ENCODE measurements at regions not wholly inside any gene's neighbourhood (a gene's known extent, or its start where the extent isn't known, plus 50 kb on each side); places are given as distances from the start of the nearest gene placed in this dataset.

DNA sequence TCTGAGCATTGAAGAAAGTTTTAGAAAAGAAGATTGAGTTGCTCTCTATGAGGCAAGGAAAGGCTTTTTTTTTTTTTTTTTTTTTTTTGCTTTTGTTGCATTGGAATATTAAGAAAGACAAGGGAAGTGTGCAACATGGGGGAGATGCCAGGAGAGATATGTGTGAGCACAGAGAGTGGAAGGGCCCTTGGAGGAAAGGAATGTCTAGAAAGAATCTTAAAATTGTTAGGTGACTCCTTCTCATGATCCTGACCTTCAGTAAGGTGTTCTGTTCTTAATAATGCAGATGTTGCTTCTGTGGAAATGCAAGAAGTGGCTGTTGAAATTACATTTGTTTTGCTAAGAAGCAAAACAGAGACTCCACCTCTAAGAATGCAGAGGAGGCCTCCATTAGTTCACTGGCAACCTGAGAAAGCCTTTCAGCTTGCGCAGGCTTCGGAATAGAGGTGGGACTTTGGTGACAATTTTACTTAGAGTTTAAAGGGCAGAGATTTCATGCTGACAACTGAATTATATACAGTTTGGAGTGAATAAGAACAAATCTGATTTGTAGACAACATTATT lies 118.0 kb upstream of the ASCC3 start:
- Mint-ChIP-seq H3K9me3 (peaks cover 16% of the 10 kb centered on the region), H3K27ac (peak overlapping the region; percentile 87), H3K4me3 (no peak overlapping the region), H3K36me3 (peaks cover 4% of the 10 kb centered on the region), H3K27me3 (ENCODE audit: low read depth) (no peaks in the 10 kb centered on the region), H3K4me1 (peaks cover 23% of the 10 kb centered on the region)
- POLR2A ChIA-PET, result no interaction called here
- no peak for TF ChIP-seq OVOL2 (CRISPR knock-in tag; IDR thresholded peaks at IDR 0.05; ENCODE audit: borderline replicate concordance)
- TF ChIP-seq, protein P1, sequence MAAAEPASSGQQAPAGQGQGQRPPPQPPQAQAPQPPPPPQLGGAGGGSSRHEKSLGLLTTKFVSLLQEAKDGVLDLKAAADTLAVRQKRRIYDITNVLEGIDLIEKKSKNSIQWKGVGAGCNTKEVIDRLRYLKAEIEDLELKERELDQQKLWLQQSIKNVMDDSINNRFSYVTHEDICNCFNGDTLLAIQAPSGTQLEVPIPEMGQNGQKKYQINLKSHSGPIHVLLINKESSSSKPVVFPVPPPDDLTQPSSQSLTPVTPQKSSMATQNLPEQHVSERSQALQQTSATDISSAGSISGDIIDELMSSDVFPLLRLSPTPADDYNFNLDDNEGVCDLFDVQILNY (CRISPR knock-in tag; IDR thresholded peaks at IDR 0.05), result no peak
- TF ChIP-seq GTF2I (CRISPR knock-in tag; conservative IDR thresholded peaks at IDR 0.05), result no peak
- no peak for TF ChIP-seq GABPB1 (CRISPR knock-in tag; IDR thresholded peaks at IDR 0.05)
- TF ChIP-seq, protein P2, sequence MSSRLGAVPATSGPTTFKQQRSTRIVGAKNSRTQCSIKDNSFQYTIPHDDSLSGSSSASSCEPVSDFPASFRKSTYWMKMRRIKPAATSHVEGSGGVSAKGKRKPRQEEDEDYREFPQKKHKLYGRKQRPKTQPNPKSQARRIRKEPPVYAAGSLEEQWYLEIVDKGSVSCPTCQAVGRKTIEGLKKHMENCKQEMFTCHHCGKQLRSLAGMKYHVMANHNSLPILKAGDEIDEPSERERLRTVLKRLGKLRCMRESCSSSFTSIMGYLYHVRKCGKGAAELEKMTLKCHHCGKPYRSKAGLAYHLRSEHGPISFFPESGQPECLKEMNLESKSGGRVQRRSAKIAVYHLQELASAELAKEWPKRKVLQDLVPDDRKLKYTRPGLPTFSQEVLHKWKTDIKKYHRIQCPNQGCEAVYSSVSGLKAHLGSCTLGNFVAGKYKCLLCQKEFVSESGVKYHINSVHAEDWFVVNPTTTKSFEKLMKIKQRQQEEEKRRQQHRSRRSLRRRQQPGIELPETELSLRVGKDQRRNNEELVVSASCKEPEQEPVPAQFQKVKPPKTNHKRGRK (CRISPR knock-in tag; IDR thresholded peaks at IDR 0.05; ENCODE audit: borderline replicate concordance), result no peak
- TF ChIP-seq, protein P3, sequence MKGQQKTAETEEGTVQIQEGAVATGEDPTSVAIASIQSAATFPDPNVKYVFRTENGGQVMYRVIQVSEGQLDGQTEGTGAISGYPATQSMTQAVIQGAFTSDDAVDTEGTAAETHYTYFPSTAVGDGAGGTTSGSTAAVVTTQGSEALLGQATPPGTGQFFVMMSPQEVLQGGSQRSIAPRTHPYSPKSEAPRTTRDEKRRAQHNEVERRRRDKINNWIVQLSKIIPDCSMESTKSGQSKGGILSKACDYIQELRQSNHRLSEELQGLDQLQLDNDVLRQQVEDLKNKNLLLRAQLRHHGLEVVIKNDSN (CRISPR knock-in tag; IDR thresholded peaks at IDR 0.05), result no peak
- no peak for TF ChIP-seq HMGA2 (CRISPR knock-in tag; IDR thresholded peaks at IDR 0.05)
- TF ChIP-seq, protein P4, sequence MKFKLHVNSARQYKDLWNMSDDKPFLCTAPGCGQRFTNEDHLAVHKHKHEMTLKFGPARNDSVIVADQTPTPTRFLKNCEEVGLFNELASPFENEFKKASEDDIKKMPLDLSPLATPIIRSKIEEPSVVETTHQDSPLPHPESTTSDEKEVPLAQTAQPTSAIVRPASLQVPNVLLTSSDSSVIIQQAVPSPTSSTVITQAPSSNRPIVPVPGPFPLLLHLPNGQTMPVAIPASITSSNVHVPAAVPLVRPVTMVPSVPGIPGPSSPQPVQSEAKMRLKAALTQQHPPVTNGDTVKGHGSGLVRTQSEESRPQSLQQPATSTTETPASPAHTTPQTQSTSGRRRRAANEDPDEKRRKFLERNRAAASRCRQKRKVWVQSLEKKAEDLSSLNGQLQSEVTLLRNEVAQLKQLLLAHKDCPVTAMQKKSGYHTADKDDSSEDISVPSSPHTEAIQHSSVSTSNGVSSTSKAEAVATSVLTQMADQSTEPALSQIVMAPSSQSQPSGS (CRISPR knock-in tag; IDR thresholded peaks at IDR 0.05; ENCODE audit: borderline replicate concordance, low read depth), result no peak
- TF ChIP-seq, protein P5, sequence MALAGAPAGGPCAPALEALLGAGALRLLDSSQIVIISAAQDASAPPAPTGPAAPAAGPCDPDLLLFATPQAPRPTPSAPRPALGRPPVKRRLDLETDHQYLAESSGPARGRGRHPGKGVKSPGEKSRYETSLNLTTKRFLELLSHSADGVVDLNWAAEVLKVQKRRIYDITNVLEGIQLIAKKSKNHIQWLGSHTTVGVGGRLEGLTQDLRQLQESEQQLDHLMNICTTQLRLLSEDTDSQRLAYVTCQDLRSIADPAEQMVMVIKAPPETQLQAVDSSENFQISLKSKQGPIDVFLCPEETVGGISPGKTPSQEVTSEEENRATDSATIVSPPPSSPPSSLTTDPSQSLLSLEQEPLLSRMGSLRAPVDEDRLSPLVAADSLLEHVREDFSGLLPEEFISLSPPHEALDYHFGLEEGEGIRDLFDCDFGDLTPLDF (CRISPR knock-in tag; IDR thresholded peaks at IDR 0.05), result no peak
- TF ChIP-seq, protein P6, sequence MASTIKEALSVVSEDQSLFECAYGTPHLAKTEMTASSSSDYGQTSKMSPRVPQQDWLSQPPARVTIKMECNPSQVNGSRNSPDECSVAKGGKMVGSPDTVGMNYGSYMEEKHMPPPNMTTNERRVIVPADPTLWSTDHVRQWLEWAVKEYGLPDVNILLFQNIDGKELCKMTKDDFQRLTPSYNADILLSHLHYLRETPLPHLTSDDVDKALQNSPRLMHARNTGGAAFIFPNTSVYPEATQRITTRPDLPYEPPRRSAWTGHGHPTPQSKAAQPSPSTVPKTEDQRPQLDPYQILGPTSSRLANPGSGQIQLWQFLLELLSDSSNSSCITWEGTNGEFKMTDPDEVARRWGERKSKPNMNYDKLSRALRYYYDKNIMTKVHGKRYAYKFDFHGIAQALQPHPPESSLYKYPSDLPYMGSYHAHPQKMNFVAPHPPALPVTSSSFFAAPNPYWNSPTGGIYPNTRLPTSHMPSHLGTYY (CRISPR knock-in tag; IDR thresholded peaks at IDR 0.05), result no peak
- no peak for TF ChIP-seq ZNF263 (CRISPR knock-in tag; IDR thresholded peaks at IDR 0.05; ENCODE audit: low read depth)
- TF ChIP-seq, protein P7, sequence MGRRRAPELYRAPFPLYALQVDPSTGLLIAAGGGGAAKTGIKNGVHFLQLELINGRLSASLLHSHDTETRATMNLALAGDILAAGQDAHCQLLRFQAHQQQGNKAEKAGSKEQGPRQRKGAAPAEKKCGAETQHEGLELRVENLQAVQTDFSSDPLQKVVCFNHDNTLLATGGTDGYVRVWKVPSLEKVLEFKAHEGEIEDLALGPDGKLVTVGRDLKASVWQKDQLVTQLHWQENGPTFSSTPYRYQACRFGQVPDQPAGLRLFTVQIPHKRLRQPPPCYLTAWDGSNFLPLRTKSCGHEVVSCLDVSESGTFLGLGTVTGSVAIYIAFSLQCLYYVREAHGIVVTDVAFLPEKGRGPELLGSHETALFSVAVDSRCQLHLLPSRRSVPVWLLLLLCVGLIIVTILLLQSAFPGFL (CRISPR knock-in tag; IDR thresholded peaks at IDR 0.05; ENCODE audit: borderline replicate concordance), result no peak
- ATAC-seq, result peak; percentile 74
- no peak for DNase-seq (ENCODE audit: low spot score)
- CTCF ChIA-PET, result no interaction called here

DNA sequence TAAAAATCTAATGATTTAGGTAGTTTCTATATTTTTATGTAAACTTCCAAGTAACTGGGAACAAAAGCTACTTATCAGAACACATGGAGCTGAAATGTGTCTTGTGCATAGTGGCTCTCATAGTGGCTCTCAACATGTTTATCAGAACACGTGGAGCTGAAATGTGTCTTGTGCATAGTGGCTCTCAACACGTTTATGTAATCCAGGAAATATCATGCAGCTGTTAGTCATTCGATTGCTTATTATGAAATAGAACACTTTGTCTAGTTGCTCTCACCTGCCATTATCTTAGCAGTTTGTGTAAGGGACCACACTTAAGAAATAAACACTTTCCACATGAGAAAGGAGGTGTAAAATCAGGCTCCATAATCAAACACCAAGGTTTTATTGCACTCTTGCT lies 119.2 kb upstream of the ASCC3 start:
- Mint-ChIP-seq H3K4me1 (peaks cover 23% of the 10 kb centered on the region), H3K9me3 (peaks cover 19% of the 10 kb centered on the region), H3K27ac (no peak overlapping the region), H3K36me3 (peaks cover 4% of the 10 kb centered on the region), H3K4me3 (no peak overlapping the region), H3K27me3 (ENCODE audit: low read depth) (no peaks in the 10 kb centered on the region)
- POLR2A ChIA-PET, result no interaction called here
- no peak for ATAC-seq
- no peak for DNase-seq (ENCODE audit: low spot score)
- CTCF ChIA-PET, result no interaction called here
- TF ChIP-seq, protein P8, sequence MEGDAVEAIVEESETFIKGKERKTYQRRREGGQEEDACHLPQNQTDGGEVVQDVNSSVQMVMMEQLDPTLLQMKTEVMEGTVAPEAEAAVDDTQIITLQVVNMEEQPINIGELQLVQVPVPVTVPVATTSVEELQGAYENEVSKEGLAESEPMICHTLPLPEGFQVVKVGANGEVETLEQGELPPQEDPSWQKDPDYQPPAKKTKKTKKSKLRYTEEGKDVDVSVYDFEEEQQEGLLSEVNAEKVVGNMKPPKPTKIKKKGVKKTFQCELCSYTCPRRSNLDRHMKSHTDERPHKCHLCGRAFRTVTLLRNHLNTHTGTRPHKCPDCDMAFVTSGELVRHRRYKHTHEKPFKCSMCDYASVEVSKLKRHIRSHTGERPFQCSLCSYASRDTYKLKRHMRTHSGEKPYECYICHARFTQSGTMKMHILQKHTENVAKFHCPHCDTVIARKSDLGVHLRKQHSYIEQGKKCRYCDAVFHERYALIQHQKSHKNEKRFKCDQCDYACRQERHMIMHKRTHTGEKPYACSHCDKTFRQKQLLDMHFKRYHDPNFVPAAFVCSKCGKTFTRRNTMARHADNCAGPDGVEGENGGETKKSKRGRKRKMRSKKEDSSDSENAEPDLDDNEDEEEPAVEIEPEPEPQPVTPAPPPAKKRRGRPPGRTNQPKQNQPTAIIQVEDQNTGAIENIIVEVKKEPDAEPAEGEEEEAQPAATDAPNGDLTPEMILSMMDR (IDR thresholded peaks at IDR 0.05), result no peak
- TF ChIP-seq ZBTB21 (CRISPR knock-in tag; IDR thresholded peaks at IDR 0.05; ENCODE audit: borderline replicate concordance), result no peak
- TF ChIP-seq, protein P3 (CRISPR knock-in tag; IDR thresholded peaks at IDR 0.05), result no peak
- TF ChIP-seq ZNF317 (CRISPR knock-in tag; IDR thresholded peaks at IDR 0.05; ENCODE audit: borderline replicate concordance, low read depth), result no peak
- TF ChIP-seq, protein P9, sequence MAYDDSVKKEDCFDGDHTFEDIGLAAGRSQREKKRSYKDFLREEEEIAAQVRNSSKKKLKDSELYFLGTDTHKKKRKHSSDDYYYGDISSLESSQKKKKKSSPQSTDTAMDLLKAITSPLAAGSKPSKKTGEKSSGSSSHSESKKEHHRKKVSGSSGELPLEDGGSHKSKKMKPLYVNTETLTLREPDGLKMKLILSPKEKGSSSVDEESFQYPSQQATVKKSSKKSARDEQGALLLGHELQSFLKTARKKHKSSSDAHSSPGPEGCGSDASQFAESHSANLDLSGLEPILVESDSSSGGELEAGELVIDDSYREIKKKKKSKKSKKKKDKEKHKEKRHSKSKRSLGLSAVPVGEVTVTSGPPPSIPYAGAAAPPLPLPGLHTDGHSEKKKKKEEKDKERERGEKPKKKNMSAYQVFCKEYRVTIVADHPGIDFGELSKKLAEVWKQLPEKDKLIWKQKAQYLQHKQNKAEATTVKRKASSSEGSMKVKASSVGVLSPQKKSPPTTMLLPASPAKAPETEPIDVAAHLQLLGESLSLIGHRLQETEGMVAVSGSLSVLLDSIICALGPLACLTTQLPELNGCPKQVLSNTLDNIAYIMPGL (CRISPR knock-in tag; IDR thresholded peaks at IDR 0.05), result no peak
- no peak for TF ChIP-seq RORB (CRISPR knock-in tag; IDR thresholded peaks at IDR 0.05)
- TF ChIP-seq, protein P10, sequence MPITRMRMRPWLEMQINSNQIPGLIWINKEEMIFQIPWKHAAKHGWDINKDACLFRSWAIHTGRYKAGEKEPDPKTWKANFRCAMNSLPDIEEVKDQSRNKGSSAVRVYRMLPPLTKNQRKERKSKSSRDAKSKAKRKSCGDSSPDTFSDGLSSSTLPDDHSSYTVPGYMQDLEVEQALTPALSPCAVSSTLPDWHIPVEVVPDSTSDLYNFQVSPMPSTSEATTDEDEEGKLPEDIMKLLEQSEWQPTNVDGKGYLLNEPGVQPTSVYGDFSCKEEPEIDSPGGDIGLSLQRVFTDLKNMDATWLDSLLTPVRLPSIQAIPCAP (CRISPR knock-in tag; IDR thresholded peaks at IDR 0.05), result no peak
- TF ChIP-seq NR1H2 (CRISPR knock-in tag; IDR thresholded peaks at IDR 0.05), result no peak
- TF ChIP-seq NFATC4 (CRISPR knock-in tag; IDR thresholded peaks at IDR 0.05), result no peak
- no peak for TF ChIP-seq TEAD1 (CRISPR knock-in tag; IDR thresholded peaks at IDR 0.05)

Data from WTC11 (cell line).